RWPE1 (cell line): ENCODE measurements at regions not wholly inside any gene's neighbourhood (a gene's known extent, or its start where the extent isn't known, plus 50 kb on each side); places are given as distances from the start of the nearest gene placed in this dataset.

Experiments
- CTCF ChIA-PET: fragments of 350-600 bp; sonication (Branson Sonifier 250); formaldehyde crosslinking; extraction: SDS; loops from one replicate; lab custom pipeline; 2021; lab: Yijun Ruan, JAX
- POLR2A ChIA-PET: fragments of 400-600 bp; formaldehyde crosslinking; extraction: SDS; loops from one replicate; lab custom pipeline; 2020; ENCODE audit warnings: antibody characterized with exemption; ENCODE audit not compliant: low non-redundant PET; lab: Yijun Ruan, JAX
- DNase-seq: peaks from one replicate; pipeline ENCODE4 v3.0.0; 2012; ENCODE audit warnings: low spot score
- H3K27ac ChIP-seq: fragments of 450-650 bp; 2 replicates; pipeline ENCODE4 v1.5.1; 2017
- CTCF ChIP-seq: fragments of 450-650 bp; conservative IDR thresholded peaks from 2 replicates; pipeline ENCODE4 v1.5.1; 2017; ENCODE audit warnings: low read depth, mild to moderate bottlenecking

- no peak overlapping the region for H3K27ac ChIP-seq
- DNase-seq = no peak
- CTCF ChIA-PET = no interaction called here
- POLR2A ChIA-PET = no interaction called here
- no peak for TF ChIP-seq CTCF
Observed at GRCh38 chr22:44630826-44631225, 71.2 kb upstream of the PRR5 start.

GRCh38 chr22:44628835-44629234, 73.2 kb upstream of the PRR5 start:
- ChIA-PET POLR2A (no interaction called here), CTCF (no interaction called here)
- no peak for DNase-seq
- TF ChIP-seq CTCF = no peak
- H3K27ac ChIP-seq = no peak overlapping the region

- TF ChIP-seq CTCF = no peak
- no peak for DNase-seq
- no peak overlapping the region for H3K27ac ChIP-seq
- ChIA-PET POLR2A (no interaction called here), CTCF (no interaction called here)
Observed at GRCh38 chr22:44628273-44628672, 73.7 kb upstream of the PRR5 start.

- ChIA-PET POLR2A (no interaction called here), CTCF (interaction anchor here (0.5 to 3.2 kb wide), 2 partner anchors 634 to 640 kb away, joined by 3 to 24 read pairs; no protein-coding TSS in a partner anchor)
- TF ChIP-seq CTCF = no peak
- no peak for DNase-seq
- H3K27ac ChIP-seq = no peak overlapping the region
Observed at GRCh38 chr22:44627521-44628139, 74.4 kb upstream of the PRR5 start.

GRCh38 chr22:44625981-44626687, 75.9 kb upstream of the PRR5 start:
- ChIA-PET POLR2A (interaction anchor here (0.6 kb wide), 1 partner anchor 290 kb away, joined by 3 read pairs; no protein-coding TSS in a partner anchor), CTCF (interaction anchor here (0.6 to 3.2 kb wide), 8 partner anchors 347 to 896 kb away, joined by 3 to 24 read pairs (median 4); no protein-coding TSS in a partner anchor)
- peak; percentile 55 for DNase-seq
- H3K27ac ChIP-seq = no peak overlapping the region
- TF ChIP-seq CTCF = peak; percentile 89

GRCh38 chr22:44625421-44625760, 76.6 kb upstream of the PRR5 start:
- CTCF ChIA-PET = interaction anchor here (0.7 to 3.2 kb wide), 4 partner anchors 538 to 648 kb away, joined by 3 to 24 read pairs (median 5); no protein-coding TSS in a partner anchor
- no peak for TF ChIP-seq CTCF
- DNase-seq = no peak
- no peak overlapping the region for H3K27ac ChIP-seq
- POLR2A ChIA-PET = interaction anchor here (0.6 kb wide), 1 partner anchor 289 kb away, joined by 3 read pairs; no protein-coding TSS in a partner anchor
